ENCODE measurements at regions not wholly inside any gene's neighbourhood (a gene's known extent, or its start where the extent isn't known, plus 50 kb on each side); places are given as distances from the start of the nearest gene placed in this dataset.

GRCh38 chr4:28259951-28260350, 1399.3 kb downstream of the STIM2 start (continued):
- TF ChIP-seq JUNB (IDR thresholded peaks at IDR 0.05; ENCODE audit: unreplicated experiment) = no peak
- no peak for TF ChIP-seq ETS1 (IDR thresholded peaks at IDR 0.05)
- TF ChIP-seq POLR2AphosphoS5 (IDR thresholded peaks at IDR 0.05; ENCODE audit: low read depth) = no peak
- no peak for TF ChIP-seq REST (IDR thresholded peaks at IDR 0.05; ENCODE audit: unreplicated experiment)

- H3K27ac ChIP-seq (ENCODE audit: low read depth) = no peak overlapping the region
- Mint-ChIP-seq H3K27me3 (ENCODE audit: insufficient read depth, low read depth, poor library complexity) (no peaks in the 10 kb centered on the region), H3K4me3 (no peak overlapping the region), H3K36me3 (ENCODE audit: low read depth) (no peaks in the 10 kb centered on the region), H3K27ac (no peak overlapping the region), H3K4me1 (no peaks in the 10 kb centered on the region), H3K9me3 (peaks cover 3% of the 10 kb centered on the region; the same call in 2 of the 3 replicates)
- H3K9me2 ChIP-seq (ENCODE audit: insufficient read depth) = peaks cover 3% of the 10 kb centered on the region; the same call in 1 of the 2 replicates
- H3K79me2 ChIP-seq (replicated peaks; ENCODE audit: insufficient read depth) = no peaks in the 10 kb centered on the region
- H2AFZ ChIP-seq = no peak overlapping the region
- DNase-seq (ENCODE audit: low spot score) = no peak
- TF ChIP-seq POLR2AphosphoS5 (IDR thresholded peaks at IDR 0.05; ENCODE audit: low read depth) (no peak), ZNF114 (CRISPR knock-in tag; IDR thresholded peaks at IDR 0.05) (no peak)
- no peaks in the 10 kb centered on the region for H3K36me3 ChIP-seq (ENCODE audit: insufficient read depth)
- H3K4me3 ChIP-seq = no peak overlapping the region
- H3K4me1 ChIP-seq (ENCODE audit: insufficient read depth) = no peaks in the 10 kb centered on the region
- H3K27me3 ChIP-seq (ENCODE audit: insufficient read depth) = no peaks in the 10 kb centered on the region
- no peak for ATAC-seq
- no peaks in the 10 kb centered on the region for H3F3A ChIP-seq (replicated peaks; ENCODE audit: low read depth)
- no peak overlapping the region for H3K4me2 ChIP-seq
- H4K20me1 ChIP-seq (replicated peaks; ENCODE audit: insufficient read depth) = no peaks in the 10 kb centered on the region
These were observed 1406.5 kb downstream of the STIM2 start for GRCh38 chr4:28267166-28267565.

GRCh38 chr4:28269426-28269825, 1408.8 kb downstream of the STIM2 start:
- Histone ChIP-seq H3K4me2 (no peak overlapping the region), H2AFZ (no peak overlapping the region), H3K79me2 (replicated peaks; ENCODE audit: insufficient read depth) (no peaks in the 10 kb centered on the region), H3K27ac (ENCODE audit: low read depth) (no peak overlapping the region), H3K4me3 (no peak overlapping the region), H3K9me2 (ENCODE audit: insufficient read depth) (peaks cover 3% of the 10 kb centered on the region; the same call in 1 of the 2 replicates), H3K4me1 (ENCODE audit: insufficient read depth) (no peaks in the 10 kb centered on the region), H3K27me3 (ENCODE audit: insufficient read depth) (no peaks in the 10 kb centered on the region), H3K36me3 (ENCODE audit: insufficient read depth) (no peaks in the 10 kb centered on the region), H4K20me1 (replicated peaks; ENCODE audit: insufficient read depth) (no peaks in the 10 kb centered on the region), H3F3A (replicated peaks; ENCODE audit: low read depth) (no peaks in the 10 kb centered on the region)
- H3K36me3 Mint-ChIP-seq (ENCODE audit: low read depth) = no peaks in the 10 kb centered on the region
- no peak overlapping the region for H3K4me3 Mint-ChIP-seq
- DNase-seq (ENCODE audit: low spot score) (no peak), ATAC-seq (no peak)
- H3K4me1 Mint-ChIP-seq = no peaks in the 10 kb centered on the region
- no peaks in the 10 kb centered on the region for H3K27me3 Mint-ChIP-seq (ENCODE audit: insufficient read depth, low read depth, poor library complexity)
- peaks cover 2% of the 10 kb centered on the region; the same call in 1 of the 3 replicates for H3K9me3 Mint-ChIP-seq
- H3K27ac Mint-ChIP-seq = peak overlapping the region; percentile 75; the same call in 1 of the 2 replicates
- TF ChIP-seq JUNB (IDR thresholded peaks at IDR 0.05; ENCODE audit: unreplicated experiment) = no peak
- no peak for TF ChIP-seq REST (IDR thresholded peaks at IDR 0.05; ENCODE audit: unreplicated experiment)
- TF ChIP-seq ZNF114 (CRISPR knock-in tag; IDR thresholded peaks at IDR 0.05) = no peak
- TF ChIP-seq EZH2 (IDR thresholded peaks at IDR 0.05; ENCODE audit: low read depth, unreplicated experiment) = no peak
